GM23248 (cell line): ENCODE measurements at regions not wholly inside any gene's neighbourhood (a gene's known extent, or its start where the extent isn't known, plus 50 kb on each side); places are given as distances from the start of the nearest gene placed in this dataset.

Source experiments
- DNase-seq: peaks from one replicate; pipeline ENCODE4 v3.0.0-alpha.2; 2015
- H2AFZ ChIP-seq: fragments of 200-600 bp; sonication (generic); 2 replicates; pipeline ENCODE4 v1.6.1; 2016; ENCODE audit warnings: antibody characterized with exemption
- H3F3A ChIP-seq: fragments of 200-600 bp; sonication (generic); 2 replicates; pipeline ENCODE4 v1.6.1; 2016; ENCODE audit warnings: mild to moderate bottlenecking, antibody characterized with exemption, mixed run types; ENCODE audit not compliant: insufficient read depth
- H3K27ac ChIP-seq: fragments of 200-600 bp; sonication (generic); 2 replicates; pipeline ENCODE4 v1.5.1; 2016; ENCODE audit warnings: mild to moderate bottlenecking
- H3K27me3 ChIP-seq: fragments of 200-600 bp; sonication (generic); replicated peaks from 2 replicates; pipeline ENCODE4 v1.6.1; 2016; ENCODE audit warnings: mild to moderate bottlenecking; ENCODE audit not compliant: insufficient read depth
- H3K36me3 ChIP-seq: fragments of 200-600 bp; sonication (generic); 2 replicates; pipeline ENCODE4 v1.6.1; 2016; ENCODE audit warnings: low read depth, mild to moderate bottlenecking
- H3K4me1 ChIP-seq: fragments of 200-600 bp; sonication (generic); 2 replicates; pipeline ENCODE4 v1.6.1; 2016; ENCODE audit warnings: mild to moderate bottlenecking; ENCODE audit not compliant: insufficient read depth
- H3K4me2 ChIP-seq: fragments of 200-600 bp; sonication (generic); one replicate; pipeline ENCODE4 v1.6.1; 2016; ENCODE audit warnings: mild to moderate bottlenecking; ENCODE audit not compliant: unreplicated experiment
- H3K4me3 ChIP-seq: fragments of 200-600 bp; sonication (generic); 2 replicates; pipeline ENCODE4 v1.5.1; 2016; ENCODE audit warnings: mild to moderate bottlenecking
- H3K79me2 ChIP-seq: fragments of 200-600 bp; sonication (generic); 2 replicates; pipeline ENCODE4 v1.6.1; 2016; ENCODE audit warnings: mild to moderate bottlenecking; ENCODE audit not compliant: insufficient read depth
- H3K9ac ChIP-seq: fragments of 200-600 bp; sonication (generic); 2 replicates; pipeline ENCODE4 v1.6.1; 2016; ENCODE audit warnings: mild to moderate bottlenecking
- H3K9me2 ChIP-seq: fragments of 200-600 bp; sonication (generic); 2 replicates; pipeline ENCODE4 v1.6.1; 2016; ENCODE audit warnings: mixed run types, mild to moderate bottlenecking, moderate library complexity; ENCODE audit not compliant: insufficient read depth
- H3K9me3 ChIP-seq: fragments of 200-600 bp; sonication (generic); one replicate; pipeline ENCODE4 v1.6.1; 2017; ENCODE audit warnings: low read depth
- H4K20me1 ChIP-seq: fragments of 200-600 bp; sonication (generic); 2 replicates; pipeline ENCODE4 v1.6.0; 2016; ENCODE audit not compliant: insufficient read depth
- EZH2 ChIP-seq: fragments of 200-600 bp; sonication (generic); IDR thresholded peaks from 2 replicates; pipeline ENCODE4 v1.6.1; 2018; ENCODE audit warnings: antibody characterized with exemption, mild to moderate bottlenecking; ENCODE audit not compliant: insufficient read depth, poor library complexity, severe bottlenecking
- EZH2phosphoT487 ChIP-seq: fragments of 200-600 bp; sonication (generic); IDR thresholded peaks from 2 replicates; pipeline ENCODE4 v1.6.1; 2018; ENCODE audit warnings: antibody characterized with exemption, moderate library complexity, mild to moderate bottlenecking, low read depth; ENCODE audit not compliant: insufficient read depth
- WGBS, 2 experiments: methylation state at CpG; one replicate each; pipeline ENCODE4 v1.1.6; 2015 to 2017; ENCODE audit warnings: low lambda C conversion rate in 2 of 2, low coverage in 1 of 2; ENCODE audit errors: missing lambda C conversion rate in 2 of 2; 5-methylcytosine and 5-hydroxymethylcytosine counted together
- in situ Hi-C: fragments of 300-500 bp; cut with MboI; formaldehyde crosslinking; loops from 2 replicates; pipeline ENCODE4 v1.15.0; 2020

DNA sequence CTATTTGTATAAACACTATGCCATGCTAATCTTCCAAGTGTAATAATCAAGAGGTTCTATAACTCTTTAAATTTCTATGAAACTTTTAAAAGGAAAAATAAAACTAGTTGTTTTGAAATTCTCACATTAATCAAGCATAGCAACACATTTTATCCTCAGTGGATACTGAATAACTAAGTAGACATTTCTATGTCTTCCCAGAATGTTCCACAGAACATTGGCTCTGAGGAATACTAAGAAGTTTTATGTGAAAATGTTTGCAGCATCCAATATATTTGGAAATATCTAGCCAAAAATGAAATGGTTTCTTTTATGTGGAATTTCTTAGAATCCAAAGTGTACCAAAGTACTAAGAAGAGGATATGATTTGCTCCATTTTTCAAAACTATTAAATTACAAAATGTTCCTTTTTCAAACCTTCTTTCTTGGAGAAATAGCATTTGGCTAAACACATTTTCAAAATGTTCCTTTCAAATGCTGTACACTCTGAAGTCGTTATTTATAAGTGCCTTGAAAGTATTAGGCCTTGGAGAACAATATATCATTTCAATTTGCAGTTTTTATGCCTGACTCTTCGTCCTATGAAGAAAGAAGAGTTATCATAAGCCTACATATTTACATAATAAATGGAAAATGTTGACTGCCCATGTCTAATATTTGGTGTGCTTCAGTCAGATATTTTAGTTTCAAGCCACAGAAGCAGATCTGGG lies 175.6 kb upstream of the COX7C start:
- WGBS, 2 experiments, result 5 to 6% methylated on average over 2 of the region's 2 CpGs
- in situ Hi-C loops, result no loop called here
- no peak for DNase-seq

DNA sequence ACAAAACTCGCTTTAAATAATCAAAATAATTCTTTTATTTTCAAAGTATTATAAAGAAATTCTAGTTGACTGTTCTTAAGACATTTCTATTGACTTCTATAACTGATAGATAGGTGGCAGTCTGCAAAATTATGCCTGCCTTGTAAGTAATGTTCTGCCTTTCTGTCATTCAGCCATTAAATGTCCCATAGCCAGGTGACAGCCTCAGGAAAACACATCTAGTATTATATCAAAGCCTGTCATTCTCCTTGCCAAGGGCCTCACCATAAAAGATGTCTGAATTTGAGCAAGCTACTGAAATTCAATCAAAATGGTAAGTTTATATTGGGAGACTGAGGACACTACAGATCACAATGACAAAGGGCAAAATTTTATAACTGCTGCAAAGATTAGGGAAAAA lies 170.4 kb upstream of the COX7C start:
- Histone ChIP-seq H3K27ac (no peak overlapping the region), H3K4me2 (no peak overlapping the region), H4K20me1 (no peaks in the 10 kb centered on the region), H3F3A (no peaks in the 10 kb centered on the region), H3K9me3 (no peaks in the 10 kb centered on the region), H3K79me2 (no peaks in the 10 kb centered on the region), H3K4me1 (no peaks in the 10 kb centered on the region), H3K27me3 (no peaks in the 10 kb centered on the region), H3K9me2 (no peaks in the 10 kb centered on the region), H3K36me3 (no peaks in the 10 kb centered on the region), H2AFZ (no peak overlapping the region), H3K4me3 (no peak overlapping the region), H3K9ac (no peak overlapping the region)
- WGBS, 2 experiments, result 4 to 9% methylated on average over 1 of the region's 1 CpG
- no peak for DNase-seq
- in situ Hi-C loops, result no loop called here
- TF ChIP-seq EZH2phosphoT487, result no peak
- TF ChIP-seq EZH2, result no peak

More for the DNA sequence above, 175.6 kb upstream of the COX7C start:
- H3K27ac ChIP-seq, result no peak overlapping the region
- no peaks in the 10 kb centered on the region for H3K9me2 ChIP-seq
- H3K79me2 ChIP-seq, result no peaks in the 10 kb centered on the region
- no peaks in the 10 kb centered on the region for H3F3A ChIP-seq
- H3K9me3 ChIP-seq, result no peaks in the 10 kb centered on the region
- no peak overlapping the region for H3K4me3 ChIP-seq
- H4K20me1 ChIP-seq, result no peaks in the 10 kb centered on the region
- no peaks in the 10 kb centered on the region for H3K27me3 ChIP-seq
- TF ChIP-seq EZH2 (no peak), EZH2phosphoT487 (no peak)
- H2AFZ ChIP-seq, result no peak overlapping the region
- no peak overlapping the region for H3K9ac ChIP-seq
- no peak overlapping the region for H3K4me2 ChIP-seq
- no peaks in the 10 kb centered on the region for H3K36me3 ChIP-seq
- H3K4me1 ChIP-seq, result no peaks in the 10 kb centered on the region

DNA sequence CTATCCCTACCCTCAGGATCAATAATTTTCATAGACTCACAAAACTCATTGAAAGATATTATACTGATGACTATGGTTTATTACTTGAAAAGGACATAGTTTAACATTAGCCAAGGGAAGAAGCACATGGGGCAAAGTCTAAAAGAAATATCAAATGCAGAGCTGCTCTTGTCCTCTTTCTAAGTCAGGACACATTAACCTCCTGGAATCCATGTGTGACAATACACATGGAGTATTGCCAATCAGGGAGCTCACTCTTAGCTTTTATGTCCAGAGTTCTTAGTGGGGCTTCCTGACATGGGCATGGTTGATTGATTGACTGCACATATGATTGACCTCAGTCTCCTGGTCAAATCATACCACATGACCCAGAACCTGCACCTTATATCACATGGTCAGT lies 165.5 kb upstream of the COX7C start:
- H3K9me3 ChIP-seq, result no peaks in the 10 kb centered on the region
- H3K9ac ChIP-seq, result no peak overlapping the region
- H3F3A ChIP-seq, result no peaks in the 10 kb centered on the region
- H3K79me2 ChIP-seq, result no peaks in the 10 kb centered on the region
- H3K27me3 ChIP-seq, result no peaks in the 10 kb centered on the region
- in situ Hi-C loops, result no loop called here
- H2AFZ ChIP-seq, result no peak overlapping the region
- no peaks in the 10 kb centered on the region for H3K36me3 ChIP-seq
- DNase-seq, result no peak
- no peak overlapping the region for H3K27ac ChIP-seq
- H3K9me2 ChIP-seq, result no peaks in the 10 kb centered on the region
- no peaks in the 10 kb centered on the region for H4K20me1 ChIP-seq
- H3K4me1 ChIP-seq, result no peaks in the 10 kb centered on the region
- no peak overlapping the region for H3K4me3 ChIP-seq
- no peak overlapping the region for H3K4me2 ChIP-seq
- no peak for TF ChIP-seq EZH2phosphoT487
- TF ChIP-seq EZH2, result no peak

DNA sequence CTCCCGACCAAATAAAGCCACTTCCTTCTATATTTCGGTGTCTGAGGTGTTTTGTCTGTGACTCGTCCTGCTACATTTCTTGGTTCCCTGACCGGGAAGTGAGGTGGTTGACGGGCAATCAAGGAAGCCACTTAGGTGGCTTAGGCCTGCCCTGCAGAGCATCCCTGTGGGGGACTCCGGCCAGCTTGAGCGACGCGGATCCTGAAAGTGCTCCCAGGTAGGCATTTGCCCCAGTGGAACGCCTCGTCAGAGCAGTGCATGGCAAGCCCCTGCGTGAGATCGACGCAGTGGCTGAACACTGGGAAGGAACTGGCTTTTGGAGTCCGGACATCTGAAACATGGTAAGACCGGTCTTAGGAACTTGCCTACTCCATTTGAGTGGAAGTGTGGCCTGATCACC lies 157.2 kb upstream of the COX7C start:
- TF ChIP-seq EZH2 (no peak), EZH2phosphoT487 (no peak)
- Histone ChIP-seq H3K4me1 (no peaks in the 10 kb centered on the region), H3K9me3 (no peaks in the 10 kb centered on the region), H4K20me1 (no peaks in the 10 kb centered on the region), H3K27ac (no peak overlapping the region), H3K27me3 (no peaks in the 10 kb centered on the region), H2AFZ (no peak overlapping the region), H3K9ac (no peak overlapping the region), H3K4me3 (no peak overlapping the region), H3K4me2 (no peak overlapping the region), H3K36me3 (no peaks in the 10 kb centered on the region), H3K9me2 (no peaks in the 10 kb centered on the region), H3K79me2 (no peaks in the 10 kb centered on the region), H3F3A (no peaks in the 10 kb centered on the region)
- no peak for DNase-seq
- 63 to 67% methylated on average over 16 of the region's 16 CpGs for WGBS, 2 experiments
- in situ Hi-C loops, result no loop called here
